ENCODE measurements at regions not wholly inside any gene's neighbourhood (a gene's known extent, or its start where the extent isn't known, plus 50 kb on each side); places are given as distances from the start of the nearest gene placed in this dataset.

DNA sequence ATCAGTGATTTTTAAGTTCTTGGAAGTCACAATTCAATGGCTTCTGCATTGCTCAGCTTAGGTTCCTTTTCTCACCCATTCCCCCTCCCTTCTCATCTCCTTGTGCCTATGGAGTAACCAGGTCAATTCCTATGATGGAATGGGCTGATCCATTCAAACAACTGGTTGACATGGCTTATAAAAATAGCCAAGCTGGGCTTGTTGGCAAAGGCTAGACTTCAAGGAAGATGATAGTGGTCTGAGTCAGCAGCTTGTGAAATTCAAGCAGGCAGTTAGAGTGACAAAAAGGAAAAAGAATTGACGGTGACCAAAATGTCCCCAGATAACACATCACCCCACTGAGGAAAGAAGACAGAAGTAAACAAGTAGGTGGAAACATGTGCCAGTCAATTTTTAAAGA is 119.9 kb upstream of the PCED1B start:
- TF ChIP-seq, protein P1, sequence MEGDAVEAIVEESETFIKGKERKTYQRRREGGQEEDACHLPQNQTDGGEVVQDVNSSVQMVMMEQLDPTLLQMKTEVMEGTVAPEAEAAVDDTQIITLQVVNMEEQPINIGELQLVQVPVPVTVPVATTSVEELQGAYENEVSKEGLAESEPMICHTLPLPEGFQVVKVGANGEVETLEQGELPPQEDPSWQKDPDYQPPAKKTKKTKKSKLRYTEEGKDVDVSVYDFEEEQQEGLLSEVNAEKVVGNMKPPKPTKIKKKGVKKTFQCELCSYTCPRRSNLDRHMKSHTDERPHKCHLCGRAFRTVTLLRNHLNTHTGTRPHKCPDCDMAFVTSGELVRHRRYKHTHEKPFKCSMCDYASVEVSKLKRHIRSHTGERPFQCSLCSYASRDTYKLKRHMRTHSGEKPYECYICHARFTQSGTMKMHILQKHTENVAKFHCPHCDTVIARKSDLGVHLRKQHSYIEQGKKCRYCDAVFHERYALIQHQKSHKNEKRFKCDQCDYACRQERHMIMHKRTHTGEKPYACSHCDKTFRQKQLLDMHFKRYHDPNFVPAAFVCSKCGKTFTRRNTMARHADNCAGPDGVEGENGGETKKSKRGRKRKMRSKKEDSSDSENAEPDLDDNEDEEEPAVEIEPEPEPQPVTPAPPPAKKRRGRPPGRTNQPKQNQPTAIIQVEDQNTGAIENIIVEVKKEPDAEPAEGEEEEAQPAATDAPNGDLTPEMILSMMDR (IDR thresholded peaks at IDR 0.05) = no peak
- Mint-ChIP-seq H3K9me3 (no peaks in the 10 kb centered on the region), H3K27me3 (ENCODE audit: low read depth, poor library complexity) (peaks cover 9% of the 10 kb centered on the region), H3K27ac (peak overlapping the region; percentile 24), H3K4me1 (peaks cover 4% of the 10 kb centered on the region), H3K36me3 (ENCODE audit: low read depth) (no peaks in the 10 kb centered on the region), H3K4me3 (no peak overlapping the region)
- no peak for DNase-seq

DNA sequence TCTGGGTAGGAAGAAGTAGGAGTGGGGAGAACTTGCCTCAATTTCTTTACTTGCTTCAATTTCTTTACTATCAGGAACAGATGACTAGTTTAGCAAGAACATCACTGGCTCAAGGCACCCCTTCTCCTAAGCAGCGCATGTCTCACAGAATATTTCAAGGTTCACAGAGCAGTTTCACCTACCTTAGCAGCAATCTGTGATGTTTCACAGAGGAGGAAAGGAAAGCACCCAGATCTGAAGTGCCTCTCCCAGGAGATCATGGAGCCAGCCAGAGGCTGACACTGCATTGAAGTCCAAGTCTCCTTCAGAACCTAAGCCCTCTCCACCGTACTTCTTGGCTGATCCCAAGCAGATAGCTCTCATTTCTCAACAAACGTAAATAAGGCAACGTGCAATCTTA is 118.7 kb upstream of the PCED1B start:
- no peak overlapping the region for H3K4me3 Mint-ChIP-seq
- H3K27me3 Mint-ChIP-seq (ENCODE audit: low read depth, poor library complexity) = peaks cover 5% of the 10 kb centered on the region

DNA sequence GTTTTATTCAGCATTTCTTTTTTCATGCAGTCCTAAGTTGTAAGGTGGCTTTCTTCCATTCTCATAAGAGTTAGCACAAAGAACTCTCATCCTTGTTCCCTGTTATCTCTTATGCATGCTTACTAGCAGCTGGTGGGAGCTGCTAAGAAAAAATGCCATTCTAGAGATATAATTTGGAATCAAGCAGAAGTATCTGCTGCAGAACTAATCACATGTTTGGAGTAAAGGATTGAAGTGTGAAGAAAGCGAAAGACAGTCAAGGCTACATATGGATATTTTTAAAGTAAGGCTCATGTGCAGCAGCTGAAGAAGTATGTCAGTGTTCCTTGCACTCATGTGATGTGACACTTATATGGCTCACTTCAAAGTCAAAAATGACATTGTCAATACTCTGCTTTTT is 116.2 kb upstream of the PCED1B start:
- TF ChIP-seq, protein P1 (IDR thresholded peaks at IDR 0.05) = no peak
- Mint-ChIP-seq H3K36me3 (ENCODE audit: low read depth) (no peaks in the 10 kb centered on the region), H3K9me3 (no peaks in the 10 kb centered on the region), H3K4me1 (peaks cover 10% of the 10 kb centered on the region), H3K27me3 (ENCODE audit: low read depth, poor library complexity) (peaks cover 3% of the 10 kb centered on the region), H3K4me3 (no peak overlapping the region), H3K27ac (no peak overlapping the region)
- DNase-seq = no peak

More for the DNA sequence above, 118.7 kb upstream of the PCED1B start:
- Mint-ChIP-seq H3K9me3 (no peaks in the 10 kb centered on the region), H3K4me1 (peaks cover 10% of the 10 kb centered on the region), H3K36me3 (ENCODE audit: low read depth) (no peaks in the 10 kb centered on the region), H3K27ac (no peak overlapping the region)
- DNase-seq = no peak
- TF ChIP-seq, protein P1 (IDR thresholded peaks at IDR 0.05) = no peak

DNA sequence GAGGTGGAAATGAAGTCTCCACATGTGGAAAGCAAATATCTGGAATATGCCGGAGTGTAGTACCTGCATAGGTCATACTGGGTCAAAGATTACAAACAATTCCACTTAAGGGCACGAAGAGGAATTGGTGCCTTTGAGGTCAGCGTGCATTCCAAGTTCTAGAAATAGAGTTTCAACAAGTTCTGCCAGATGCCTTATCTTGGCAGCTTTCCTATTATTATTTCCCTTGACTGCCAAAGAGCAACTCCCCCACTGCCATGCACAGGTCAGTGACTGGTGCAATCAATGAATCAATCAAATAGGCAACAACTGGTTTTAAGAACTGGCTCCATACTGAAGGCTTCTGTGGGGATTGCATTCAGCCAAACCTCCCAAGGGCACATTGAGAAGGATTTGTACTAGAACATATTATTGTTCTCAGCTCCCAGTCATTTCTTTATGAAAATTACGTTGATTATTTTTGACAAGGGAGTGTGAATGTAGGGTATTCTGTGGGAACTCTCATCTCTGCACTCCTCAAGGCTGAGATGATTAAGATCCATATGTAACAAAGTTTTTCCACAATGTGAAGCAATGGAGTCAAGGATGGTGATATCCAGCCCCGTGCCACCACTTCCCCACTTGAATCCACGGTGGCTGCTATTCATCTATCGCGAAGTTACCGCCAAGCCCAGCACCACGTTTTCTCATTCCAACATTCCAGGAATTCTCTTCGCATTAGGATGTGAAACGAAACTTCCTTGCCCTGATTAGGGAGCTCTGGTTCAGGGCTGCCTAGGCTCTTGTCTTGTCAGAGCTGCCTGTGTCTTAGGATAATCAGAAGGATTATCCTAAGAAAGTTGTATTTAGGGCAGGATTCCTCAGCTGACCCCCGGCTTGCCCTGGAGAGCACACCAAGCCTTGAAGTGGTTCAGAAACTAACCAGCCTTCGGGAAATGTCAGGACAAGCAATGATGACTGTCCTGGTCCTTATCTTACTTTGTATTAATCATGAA is 115.1 kb upstream of the PCED1B start:
- TF ChIP-seq, protein P1 (IDR thresholded peaks at IDR 0.05) = no peak
- H3K9me3 Mint-ChIP-seq = no peaks in the 10 kb centered on the region
- H3K4me1 Mint-ChIP-seq = peaks cover 10% of the 10 kb centered on the region
- no peak overlapping the region for H3K4me3 Mint-ChIP-seq
- H3K36me3 Mint-ChIP-seq (ENCODE audit: low read depth) = no peaks in the 10 kb centered on the region
- H3K27me3 Mint-ChIP-seq (ENCODE audit: low read depth, poor library complexity) = peaks cover 3% of the 10 kb centered on the region
- no peak overlapping the region for H3K27ac Mint-ChIP-seq
- no peak for DNase-seq

DNA sequence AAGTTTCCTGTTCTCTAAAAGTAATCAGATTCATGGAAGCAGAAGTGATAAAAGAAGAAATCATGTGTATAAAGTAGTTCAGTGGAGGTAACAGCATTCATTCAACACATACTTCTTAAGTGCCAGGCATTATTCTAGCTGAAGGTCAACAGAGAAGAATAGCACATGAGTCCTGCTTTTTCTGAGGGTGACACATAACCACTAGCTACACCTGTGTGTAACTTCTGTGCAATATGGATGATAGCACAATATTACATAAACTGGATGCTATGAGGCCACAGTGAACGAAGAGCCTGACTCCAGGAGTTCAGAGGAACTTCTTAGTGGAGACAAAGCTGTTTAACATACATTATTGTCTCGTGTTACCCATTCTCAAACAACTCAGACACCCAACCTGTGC is 114.3 kb upstream of the PCED1B start:
- no peaks in the 10 kb centered on the region for H3K9me3 Mint-ChIP-seq
- peaks cover 3% of the 10 kb centered on the region for H3K27me3 Mint-ChIP-seq (ENCODE audit: low read depth, poor library complexity)
- no peak for DNase-seq
- H3K27ac Mint-ChIP-seq = no peak overlapping the region
- H3K4me1 Mint-ChIP-seq = peaks cover 10% of the 10 kb centered on the region
- H3K36me3 Mint-ChIP-seq (ENCODE audit: low read depth) = no peaks in the 10 kb centered on the region
- TF ChIP-seq, protein P1 (IDR thresholded peaks at IDR 0.05) = no peak
- no peak overlapping the region for H3K4me3 Mint-ChIP-seq
